Stimulated activated CD4-positive, alpha-beta T cell treated with anti-CD3 and anti-CD28 coated beads, Interleukin-2, amount 100 ng/mL, for 24 hours (primary cell): ENCODE measurements at regions not wholly inside any gene's neighbourhood (a gene's known extent, or its start where the extent isn't known, plus 50 kb on each side); places are given as distances from the start of the nearest gene placed in this dataset.
A peak's percentile ranks its signal among the peaks of the same experiment; 100 is the strongest.
"Not testable (repeated sequence)": the region's sequence is repeated elsewhere in the genome, so short reads cannot be mapped to it uniquely, and the experiment has no call there.

Experiments used
- DNase-seq, 2 donors: peaks; one replicate each; pipeline ENCODE4 v3.0.0-alpha.2; 2020

DNA sequence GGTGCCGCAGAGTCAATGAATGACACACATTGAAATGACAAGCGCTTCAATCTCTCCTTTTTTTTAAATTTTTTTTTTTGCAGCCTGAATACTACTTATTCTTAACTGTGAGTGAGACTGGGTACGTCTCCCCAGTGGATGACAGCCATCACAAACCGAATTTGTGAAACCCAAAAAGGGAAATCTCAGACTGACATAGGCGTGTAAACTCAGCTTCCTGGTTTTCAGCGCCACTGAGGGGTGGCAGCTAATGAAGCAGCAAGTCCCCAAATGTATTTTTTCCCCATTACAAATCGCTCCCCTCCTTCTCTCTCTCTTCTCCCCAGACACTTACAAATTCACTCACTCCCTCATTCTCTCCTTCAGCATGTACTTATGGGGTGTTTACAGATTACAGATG is 196.0 kb downstream of the MAF start:
- DNase-seq, result no peak

DNA sequence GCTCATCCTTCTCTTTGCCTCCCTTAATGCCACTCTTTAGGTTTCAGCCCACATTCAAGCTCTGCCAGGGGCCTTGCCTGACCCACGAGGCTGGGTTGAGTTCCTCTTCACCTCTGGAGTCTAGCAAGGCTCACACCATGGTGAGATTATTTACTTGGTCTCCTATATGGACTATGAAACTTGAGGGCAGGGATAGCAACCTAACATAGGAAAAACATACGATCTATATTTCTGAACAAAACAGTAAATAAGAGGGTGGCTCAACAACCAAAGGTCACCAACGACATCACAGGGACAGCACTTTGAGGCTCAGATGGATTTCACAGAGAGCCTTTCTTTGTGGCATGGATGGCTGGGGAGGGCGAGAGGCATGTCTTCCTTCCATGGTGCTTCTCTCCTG is 197.0 kb downstream of the MAF start:
- no peak for DNase-seq

DNA sequence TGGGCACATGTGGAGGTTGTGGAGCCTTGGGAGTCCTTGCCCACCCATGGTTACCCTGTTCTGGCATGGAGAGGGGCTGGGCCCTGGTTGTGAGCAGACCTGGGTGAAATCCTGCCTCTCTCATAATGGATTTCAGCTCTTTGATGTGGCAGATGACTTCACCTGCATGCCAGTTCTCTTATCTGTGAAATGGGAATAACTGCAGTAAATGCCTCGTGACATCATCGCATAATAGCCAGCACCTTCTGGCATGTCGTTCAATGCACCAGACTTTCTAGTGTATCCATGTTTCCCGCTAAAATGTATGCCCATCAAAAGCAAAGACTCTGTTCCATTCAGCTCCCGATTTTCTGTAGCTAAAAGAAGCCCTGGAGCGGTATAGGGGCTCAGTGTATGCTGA is 197.6 kb downstream of the MAF start:
- DNase-seq, result no peak

DNA sequence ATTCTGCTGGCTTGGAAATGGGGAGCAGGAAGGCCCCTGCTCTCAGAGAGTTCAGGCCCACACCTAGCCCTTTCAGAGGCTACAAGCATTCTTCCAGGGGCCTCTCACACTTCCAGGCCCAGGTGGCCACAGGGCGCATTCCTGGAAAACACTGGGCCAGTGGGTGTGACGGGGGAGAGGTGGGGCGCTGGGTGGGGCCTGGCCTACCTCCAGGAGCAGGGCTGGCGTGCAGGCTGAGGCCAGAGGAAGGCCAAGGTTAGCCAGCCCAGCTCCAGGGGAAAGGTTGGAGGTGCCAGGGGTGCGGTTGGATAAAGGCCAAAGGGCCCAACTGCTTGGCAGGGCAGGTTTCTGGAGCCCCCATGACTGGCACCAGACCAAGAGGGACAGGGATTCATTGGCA is 198.2 kb downstream of the MAF start:
- no peak for DNase-seq

DNA sequence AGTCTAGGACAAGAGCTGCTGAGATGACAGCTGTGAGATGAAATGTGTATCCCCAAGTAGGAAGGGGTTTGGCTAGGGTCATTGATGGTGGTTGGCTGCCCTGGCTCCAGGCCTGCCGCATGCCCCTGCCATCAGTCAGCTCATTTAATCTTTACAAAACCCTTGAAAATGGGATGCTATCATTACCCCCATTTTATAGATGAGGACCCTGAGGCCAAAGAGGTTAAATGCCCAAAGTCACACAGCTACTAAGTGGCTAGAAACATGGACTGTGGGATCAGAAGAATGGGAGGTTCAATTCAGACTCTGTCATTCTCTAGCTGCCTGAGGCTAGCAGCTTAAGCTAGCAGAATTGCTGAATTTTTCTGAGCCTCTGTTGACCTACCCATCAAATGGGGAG is 198.8 kb downstream of the MAF start:
- no peak for DNase-seq

DNA sequence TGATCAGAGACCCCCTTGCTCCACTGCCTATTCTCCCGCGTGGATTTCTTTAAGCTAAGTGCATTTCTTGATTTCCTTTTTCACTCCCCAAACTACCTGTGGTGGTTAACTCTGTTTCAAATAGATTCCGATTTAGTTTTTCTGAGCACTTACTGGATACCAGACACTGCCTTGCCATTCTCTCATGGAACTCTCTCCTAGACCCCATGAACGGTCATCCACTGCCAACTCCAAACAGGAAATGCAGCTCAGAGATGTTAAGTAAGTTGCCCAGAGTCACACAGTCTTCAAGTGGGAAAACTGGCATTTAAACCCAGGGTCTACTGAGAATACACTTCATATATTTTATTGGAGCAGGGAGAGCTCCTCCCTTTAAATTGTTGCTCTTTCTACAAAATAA is 199.4 kb downstream of the MAF start:
- DNase-seq, result no peak

DNA sequence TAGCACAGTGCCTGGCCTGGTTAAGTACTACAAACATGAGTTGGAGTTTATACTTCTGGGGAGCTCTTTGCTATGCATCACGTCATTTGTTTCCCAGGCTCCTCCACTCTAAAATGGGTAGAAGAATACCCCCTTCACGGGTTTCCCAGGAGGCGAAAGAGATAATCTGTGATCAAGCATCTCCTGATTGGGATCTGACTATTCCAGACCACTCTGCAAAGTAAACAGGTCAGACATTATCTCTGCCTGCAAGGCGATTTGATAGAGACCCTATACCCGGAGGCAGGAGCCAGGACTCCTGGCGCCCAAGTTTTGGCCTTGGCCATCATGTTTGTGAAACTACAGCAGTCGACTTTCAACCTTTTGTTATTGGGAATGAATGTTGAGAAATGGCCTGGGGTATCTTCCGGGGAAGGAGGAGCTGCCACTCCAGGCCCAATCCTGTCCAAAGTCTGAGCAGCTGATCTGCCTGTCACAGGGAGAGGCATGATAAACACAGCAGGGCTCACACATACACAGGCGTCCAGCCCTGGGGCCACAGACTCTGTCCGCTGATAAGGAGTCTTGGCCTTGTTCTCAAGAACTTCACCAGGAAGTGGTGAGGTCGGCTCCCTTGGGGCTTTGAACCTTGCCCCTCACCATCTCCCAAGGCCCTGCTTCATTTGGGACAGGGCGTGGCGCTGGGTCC is 199.9 kb downstream of the MAF start:
- DNase-seq, result no peak

DNA sequence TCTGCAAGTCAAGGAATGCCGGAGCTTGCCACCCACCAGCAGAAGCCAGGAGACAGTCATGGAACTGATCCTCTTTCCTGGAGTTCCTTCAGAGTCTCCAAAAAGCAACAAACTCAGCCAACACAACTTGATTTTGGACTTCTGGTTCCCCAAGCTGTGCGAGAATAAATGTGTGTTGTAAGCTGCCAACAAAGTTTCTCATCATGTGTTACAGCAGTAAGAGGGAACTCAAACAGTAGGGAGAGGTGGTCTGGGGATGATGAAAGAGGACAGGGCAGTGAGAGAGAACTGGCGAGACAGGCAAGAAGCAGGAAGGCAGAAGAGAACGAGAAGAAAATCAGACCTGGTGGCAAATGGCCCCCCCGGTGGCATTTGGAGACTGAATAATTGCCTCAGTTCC is 204.9 kb downstream of the MAF start:
- DNase-seq, result no peak

DNA sequence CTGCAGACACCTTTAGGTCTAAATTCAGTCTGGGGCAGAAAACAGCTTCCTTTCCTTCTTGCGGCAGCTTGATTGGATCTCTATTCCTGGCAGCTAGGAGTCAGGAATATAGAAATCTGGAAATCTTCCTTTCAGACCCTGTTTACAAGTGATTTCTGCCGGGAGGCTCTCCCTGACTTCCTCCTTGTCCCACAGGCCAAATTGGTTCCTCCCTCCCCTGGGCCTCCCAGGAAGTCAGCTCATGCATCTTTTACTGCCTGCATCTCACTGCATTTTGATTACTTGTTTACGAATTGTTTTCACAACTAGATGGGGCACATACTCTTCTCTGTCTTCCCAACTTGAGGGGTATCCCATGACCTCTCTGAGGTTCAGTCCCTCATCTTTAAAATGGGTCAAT is 206.3 kb downstream of the MAF start:
- DNase-seq, result no peak

DNA sequence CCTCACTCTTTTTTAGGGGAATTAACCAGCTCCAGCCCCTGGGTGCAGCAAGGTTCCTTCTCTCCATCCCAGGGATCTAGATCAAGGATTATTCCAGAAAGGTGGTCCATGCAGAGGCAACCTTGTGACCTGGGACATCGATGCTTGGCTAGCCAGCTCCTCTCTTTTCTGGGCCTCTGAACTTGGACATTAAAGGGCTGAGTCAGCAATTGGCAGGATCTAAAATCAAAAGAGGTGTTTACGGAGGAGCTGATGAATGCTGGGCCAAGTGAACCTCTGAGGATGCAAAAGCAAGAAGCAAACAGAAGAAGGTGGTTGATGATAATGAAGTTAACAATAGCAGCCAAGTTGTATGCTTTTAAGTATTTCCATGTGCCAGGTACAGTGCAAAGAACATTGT is 207.0 kb downstream of the MAF start:
- DNase-seq, result no peak

DNA sequence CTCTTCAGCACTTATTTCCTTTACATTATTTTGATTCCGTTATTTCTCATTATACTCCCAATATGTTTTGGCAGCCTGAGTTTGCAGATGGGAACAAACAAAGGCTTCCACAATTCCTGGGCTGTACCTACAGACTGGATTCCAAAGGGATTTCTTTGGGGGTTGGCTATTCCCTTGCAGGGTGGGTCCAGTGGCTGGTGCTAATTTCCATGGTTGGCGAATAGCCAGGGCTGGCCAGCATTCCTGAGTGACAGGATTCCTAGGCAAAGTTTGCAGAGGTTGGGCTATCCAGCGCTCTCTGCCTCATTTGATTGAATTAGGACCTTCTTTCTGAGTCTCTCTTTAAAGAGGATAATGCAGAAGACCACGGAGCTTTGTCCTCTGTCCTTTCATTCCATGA is 207.4 kb downstream of the MAF start:
- DNase-seq, result no peak

DNA sequence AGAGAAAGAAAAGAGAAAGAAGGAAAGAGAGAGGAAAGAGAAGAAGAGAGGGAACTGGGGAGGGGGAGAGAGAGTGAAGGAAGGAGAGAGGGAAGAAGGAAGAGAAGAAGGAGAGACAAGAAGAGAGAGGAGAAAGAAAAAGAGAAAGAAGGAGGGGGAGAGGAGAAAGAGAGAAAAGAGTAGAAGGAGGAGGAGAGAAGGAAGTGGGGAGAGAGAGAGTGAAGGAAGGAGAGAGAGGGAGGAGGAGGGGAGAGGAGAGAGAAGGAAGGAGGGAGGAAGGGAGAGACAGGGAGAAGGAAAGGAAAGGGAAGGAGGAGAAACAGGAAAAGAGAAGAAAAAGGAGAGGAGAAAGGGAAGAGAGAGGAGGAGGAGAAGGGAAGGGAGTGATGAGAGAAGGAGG is 208.5 kb downstream of the MAF start:
- DNase-seq, result no peak

DNA sequence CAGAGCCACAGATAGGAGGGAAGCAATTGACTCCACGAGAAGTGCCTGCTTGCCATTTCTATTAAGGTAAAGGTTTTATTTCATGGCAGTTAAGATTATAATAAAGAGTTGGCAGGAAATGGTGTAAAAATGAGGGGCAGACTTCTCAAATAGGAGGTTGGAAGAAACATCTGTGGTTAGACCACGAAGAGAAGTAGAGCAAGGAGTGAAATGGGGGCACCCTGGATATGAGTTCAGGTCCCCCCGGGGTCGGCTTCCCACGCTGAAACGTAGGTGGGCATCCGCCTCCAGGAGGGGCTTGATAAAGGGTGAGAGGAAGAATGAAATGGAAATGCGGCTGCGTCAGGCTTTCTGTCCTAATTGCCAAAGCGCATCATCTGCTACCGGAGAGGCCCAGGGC is 209.1 kb downstream of the MAF start:
- DNase-seq, result no peak

DNA sequence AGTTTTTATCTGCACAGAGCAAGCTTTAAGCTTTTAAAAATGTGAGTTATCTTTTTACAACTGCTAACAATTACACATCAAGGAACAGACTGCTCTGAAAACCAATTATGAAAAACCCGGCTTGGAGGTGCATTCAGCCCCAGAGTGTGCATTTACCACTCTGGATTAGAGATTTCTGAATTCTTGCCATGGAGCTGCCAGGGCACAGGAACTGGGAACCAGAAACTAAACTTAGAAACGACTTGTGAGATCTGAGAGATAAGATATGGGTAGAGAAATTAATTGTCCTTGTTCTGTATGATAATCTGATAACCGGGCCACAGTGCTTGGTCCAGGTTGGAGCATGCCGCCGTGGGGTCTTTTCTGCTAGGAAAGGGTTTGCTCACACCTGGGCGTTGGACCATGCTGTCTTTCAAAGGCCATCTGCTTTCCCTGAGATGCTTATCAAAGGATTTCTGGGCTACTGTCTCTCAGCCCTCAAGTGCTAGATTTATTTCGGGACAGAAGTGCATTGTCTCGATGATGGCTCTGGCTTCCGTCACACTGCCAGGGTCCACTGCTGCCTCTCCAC is 210.0 kb downstream of the MAF start:
- DNase-seq, result no peak

DNA sequence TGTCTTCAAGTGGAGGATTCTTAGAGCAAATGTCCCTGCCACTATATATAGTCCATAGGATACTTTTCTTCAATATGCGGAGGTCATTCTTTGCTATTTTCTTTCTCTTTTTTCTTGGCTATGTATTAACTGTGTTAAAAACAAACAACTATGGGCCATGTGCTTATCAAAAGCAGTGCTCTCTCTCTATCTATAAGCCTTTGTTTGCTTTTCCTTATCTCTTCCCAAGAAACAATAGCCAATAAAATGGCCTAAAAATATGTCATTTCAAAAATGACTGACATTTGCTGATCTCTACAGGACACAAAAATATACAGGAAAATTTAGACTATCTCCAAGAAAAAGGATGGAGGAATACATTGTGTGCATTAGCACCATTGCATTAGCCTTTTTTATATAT is 212.1 kb downstream of the MAF start:
- no peak for DNase-seq

DNA sequence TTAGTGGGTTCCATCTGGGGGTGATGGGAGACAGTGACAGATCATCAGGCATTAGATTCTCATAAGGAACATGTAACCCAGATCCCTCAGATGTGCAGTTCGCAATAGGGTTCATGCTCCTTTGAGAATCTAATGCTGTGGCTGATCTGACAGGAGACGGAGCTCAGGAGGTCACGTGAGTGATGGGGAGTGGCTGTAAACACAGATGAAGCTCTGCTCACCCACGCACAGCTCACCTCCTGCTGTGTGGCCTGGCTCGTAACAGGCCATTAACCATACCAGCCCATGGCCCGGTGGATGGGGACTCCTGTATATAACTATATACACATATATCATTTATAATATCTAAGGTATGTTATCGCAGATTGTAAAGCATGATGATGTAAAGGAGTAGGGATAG is 214.2 kb downstream of the MAF start:
- DNase-seq, result no peak

DNA sequence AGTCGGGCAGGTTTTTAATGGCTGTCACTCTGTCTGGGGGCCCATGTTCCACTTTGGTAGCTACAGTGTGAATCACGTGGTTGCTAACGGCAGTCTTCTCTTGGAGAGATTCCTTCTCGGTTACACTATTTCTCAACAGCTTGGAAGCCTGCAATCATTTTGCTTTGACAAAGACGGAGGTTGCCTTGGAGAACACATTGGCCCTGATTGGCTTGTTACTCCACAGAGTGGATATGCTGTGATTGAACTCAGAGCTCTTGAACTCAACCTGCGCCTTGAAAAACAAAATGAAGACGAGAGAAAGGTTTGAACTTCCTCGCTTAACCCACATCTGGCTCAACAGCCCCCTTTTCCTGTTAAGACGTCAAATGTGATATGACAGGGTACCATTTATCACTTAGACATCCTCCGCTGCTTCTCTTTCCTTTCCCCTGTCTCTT is 218.9 kb downstream of the MAF start:
- peak in 1 of 2 donors; percentile 9 for DNase-seq

DNA sequence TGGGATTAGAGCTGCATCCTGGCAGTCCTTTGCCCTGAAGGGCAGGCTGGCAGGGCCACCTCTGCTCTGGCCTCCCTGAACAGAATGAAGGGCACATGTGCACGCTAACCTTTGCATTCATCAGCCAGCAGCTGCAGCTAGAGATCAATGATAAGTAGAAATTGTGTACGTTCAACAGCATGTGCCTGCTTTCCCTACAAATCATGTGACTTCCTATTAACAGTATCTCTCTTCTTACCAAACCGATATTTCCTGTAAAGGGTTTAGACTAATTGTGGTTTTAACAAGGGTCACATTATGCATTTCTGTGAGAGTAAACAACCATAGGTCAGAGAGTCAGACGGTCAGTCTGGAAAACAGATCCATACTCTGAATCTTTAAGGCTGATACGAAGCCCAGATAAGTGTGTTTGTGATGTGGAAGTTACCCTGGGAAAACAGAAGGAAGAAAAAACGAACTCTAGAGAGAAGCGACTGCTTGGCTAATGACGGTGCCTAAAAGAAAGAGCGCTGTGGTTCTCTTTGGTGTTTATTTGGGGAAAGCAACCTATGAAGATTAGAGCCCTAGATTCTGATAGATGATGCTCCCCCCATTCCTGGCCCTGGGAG is 219.4 kb downstream of the MAF start:
- DNase-seq, result no peak

DNA sequence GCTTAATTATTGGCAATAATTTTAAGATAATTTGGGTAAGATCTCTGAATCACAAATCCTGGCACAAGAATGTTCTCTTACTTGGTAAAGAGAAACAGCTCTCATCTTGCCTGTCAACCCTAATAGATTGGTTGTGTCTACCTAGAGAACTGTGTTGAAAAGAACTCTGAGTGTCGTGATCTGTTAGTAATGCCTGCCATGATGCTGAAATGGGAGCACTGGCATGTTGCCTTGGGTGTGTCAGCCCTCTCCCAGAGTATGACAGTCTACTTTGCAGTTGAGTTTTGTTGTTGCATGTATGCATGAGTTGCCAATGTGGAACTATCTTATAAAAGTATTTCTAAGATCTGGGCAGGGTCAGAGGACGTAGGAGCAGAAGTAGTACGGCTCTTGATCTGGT is 221.4 kb downstream of the MAF start:
- DNase-seq, result no peak

DNA sequence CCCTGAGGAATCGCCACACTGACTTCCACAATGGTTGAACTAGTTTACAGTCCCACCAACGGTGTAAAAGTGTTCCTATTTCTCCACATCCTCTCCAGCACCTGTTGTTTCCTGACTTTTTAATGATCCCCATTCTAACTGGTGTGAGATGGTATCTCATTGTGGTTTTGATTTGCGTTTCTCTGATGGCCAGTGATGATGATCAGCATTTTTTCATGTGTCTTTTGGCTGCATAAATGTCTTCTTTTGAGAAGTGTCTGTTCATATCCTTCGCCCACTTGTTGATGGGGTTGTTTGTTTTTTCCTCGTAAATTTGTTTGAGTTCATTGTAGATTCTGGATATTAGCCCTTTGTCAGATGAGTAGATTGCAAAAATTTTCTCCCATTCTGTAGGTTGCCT is 223.5 kb downstream of the MAF start:
- not testable (repeated sequence) for DNase-seq

DNA sequence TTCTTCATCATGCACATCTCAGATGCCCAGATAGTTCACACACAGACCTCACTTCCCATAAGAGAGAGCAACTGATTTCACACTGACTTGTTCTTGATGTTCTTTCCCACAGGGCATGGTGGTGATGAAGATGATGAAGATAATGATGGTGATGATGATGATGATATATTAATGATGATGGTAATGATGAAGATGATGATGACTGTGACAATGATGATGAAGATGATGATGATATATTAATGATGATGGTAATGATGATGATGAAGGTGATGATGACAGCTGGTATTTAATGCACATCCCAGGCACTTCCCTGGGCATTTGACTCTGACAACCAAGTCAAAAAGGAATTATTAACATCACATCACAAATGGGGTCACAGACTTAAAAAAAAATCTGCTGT is 225.2 kb downstream of the MAF start:
- DNase-seq, result no peak

DNA sequence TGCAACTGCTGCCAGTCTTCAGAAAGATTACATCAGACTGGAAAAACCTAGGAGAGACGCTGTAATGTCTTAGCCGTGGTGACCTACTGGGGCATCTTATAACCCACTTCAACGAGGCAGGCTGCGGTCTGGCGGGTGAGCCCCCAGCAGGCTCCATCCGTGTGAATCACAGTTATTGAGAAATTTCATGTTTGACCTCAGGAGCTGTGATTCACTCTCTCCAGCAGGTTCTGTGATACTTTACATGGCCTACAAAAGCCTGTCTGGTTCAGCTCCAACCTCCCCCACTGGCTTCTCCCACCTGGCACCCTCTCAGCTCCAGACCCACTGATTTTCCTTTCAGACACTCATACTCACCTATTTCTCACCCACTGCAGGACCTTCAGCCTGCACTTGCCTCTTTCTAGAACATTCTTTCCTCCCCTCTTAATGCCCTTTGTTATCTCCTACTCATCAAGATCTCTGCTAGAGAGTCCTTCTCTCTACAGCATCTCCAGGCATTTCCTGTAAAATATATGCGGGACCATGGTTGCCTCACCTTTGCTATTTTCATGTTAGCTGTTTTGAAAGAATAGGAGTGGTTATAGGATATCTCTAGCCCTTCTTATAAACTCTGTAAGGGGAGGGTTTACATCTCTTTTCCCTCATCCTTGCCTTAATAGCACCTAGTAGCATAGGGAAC is 227.9 kb downstream of the MAF start:
- peak; percentile 26 to 41 for DNase-seq

DNA sequence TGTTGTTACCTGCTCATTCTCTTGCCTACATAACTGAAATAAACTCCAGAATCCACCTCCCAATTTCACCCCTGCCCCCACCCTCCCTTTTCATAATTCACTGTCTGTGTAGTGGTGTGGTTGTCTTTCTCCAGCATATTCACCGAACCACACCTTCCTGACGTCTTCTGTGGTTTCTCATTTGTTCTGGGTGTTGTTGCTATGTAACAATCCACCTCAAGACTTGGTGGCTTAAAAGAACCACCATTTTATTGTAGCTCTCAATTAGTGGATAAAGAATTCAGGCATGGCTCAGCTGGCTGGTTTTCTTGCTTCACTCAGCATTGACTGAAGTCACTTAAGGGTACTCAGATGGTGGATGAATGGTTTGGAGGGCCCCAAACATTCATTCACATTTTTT is 229.8 kb downstream of the MAF start:
- DNase-seq, result no peak

DNA sequence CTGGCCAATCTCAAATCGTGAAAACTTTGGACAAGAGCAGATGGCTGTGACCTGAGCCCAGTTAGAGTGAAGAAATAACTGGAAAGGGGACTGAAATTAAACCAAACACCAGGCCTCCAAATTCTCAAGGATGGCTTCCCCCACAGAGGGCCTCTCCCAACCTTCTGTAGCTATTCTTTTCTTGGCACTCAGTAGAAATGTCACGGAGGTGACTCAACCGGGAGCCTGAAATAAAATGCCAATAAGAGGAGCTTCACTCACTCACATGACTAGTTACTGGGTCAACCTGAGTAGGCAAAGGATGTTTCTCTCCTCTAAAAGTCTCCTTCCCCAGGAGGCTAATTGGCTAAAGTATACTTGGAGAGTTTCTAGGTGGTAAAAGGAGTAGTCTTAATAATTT is 230.7 kb downstream of the MAF start:
- no peak for DNase-seq
